GM18870 (cell line): ENCODE measurements at regions not wholly inside any gene's neighbourhood (a gene's known extent, or its start where the extent isn't known, plus 50 kb on each side); places are given as distances from the start of the nearest gene placed in this dataset.
"Not testable (repeated sequence)": the region's sequence is repeated elsewhere in the genome, so short reads cannot be mapped to it uniquely, and the experiment has no call there.

Experiments used
- ATAC-seq: cut with Tn5 transposase; IDR thresholded peaks from one replicate; pipeline ENCODE4 v1.9.1; 2021; ENCODE audit warnings: moderate library complexity; ENCODE audit not compliant: unreplicated experiment

DNA sequence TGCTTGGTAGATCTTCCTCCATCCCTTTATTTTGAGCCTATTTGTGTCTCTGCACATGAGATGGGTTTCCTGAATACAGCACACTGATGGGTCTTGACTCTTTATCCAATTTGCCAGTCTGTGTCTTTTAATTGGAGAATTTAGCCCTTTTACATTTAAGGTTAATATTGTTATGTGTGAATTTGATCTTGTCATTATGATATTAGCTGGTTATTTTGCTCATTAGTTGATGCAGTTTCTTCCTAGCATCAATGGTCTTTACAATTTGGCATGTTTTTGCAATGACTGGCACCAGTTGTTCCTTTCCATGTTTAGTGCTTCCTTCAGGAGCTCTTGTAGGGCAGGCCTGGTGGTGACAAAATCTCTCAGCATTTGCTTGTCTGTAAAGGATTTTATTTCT lies 72.4 kb downstream of the HNRNPD start:
- ATAC-seq, result not testable (repeated sequence)

GRCh38 chr4:82293304-82293703 lies 80.5 kb downstream of the HNRNPD start:
- ATAC-seq, result peak; percentile 98

GRCh38 chr4:82287720-82288119 lies 86.1 kb downstream of the HNRNPD start:
- ATAC-seq, result no peak

DNA sequence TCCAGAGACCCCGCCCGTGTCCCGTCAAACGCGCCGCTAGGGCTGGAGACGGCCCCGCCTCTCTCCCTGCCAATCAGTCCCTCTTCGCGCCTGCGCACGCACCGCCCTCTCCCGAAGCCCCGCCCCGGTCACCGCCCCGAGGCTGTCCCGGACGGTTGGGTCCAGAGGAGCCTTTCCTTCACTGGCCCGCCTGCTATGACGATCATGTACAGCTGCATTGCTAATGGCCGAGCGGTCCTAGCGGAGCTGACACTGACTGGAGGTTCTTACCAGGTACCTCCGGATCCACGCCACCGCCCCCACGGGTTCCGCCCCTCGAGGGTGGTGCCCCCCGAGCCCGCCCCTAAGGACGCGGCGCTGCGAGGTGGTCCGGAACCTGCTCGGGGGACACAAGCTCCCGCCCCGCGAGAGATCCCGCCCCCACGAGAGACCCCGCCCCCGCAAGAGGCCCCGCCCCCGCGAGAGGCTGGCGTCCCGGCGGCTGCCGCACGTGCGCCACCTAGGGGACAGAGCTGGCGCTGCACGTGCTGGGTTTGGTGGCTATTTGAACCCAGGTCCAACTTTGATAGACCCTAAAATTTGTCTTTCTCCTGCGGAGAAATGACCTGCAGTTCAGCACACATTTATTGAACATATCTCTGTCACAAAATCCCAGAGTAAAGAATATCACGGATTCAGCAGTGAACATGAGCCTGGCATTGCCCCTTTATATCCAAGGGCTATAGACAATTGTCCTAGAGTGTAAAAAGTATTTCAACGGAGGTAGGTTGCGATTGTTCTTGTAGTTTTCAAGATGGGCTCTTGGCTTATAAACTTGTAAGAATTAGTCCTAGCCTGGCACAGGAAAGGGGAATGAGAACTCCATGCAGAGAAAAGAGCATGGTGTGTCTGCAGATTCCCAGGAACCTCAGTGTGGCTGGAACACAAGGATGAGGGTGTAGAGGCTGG lies 88.7 kb downstream of the HNRNPD start:
- ATAC-seq, result peak; percentile 100

DNA sequence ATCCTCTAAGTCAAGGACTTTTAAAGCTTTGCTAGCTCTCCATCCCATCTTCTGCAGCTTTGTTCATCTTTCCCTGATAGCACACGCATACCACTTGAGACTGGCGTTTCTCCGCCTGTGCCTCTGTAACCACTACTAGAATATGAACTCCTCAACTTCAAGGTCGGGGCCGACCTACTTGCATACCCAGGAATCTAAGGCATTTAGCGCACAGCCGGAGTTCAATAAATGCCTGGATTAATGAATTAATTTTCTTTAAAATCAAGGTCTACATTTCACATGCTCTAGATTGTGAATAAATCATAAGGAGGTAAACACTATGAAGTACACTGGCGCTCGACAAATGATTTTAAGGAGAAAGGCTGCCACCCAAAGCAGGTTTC lies 89.3 kb downstream of the HNRNPD start:
- ATAC-seq, result no peak

GRCh38 chr4:82282875-82283274 lies 90.9 kb downstream of the HNRNPD start:
- no peak for ATAC-seq

DNA sequence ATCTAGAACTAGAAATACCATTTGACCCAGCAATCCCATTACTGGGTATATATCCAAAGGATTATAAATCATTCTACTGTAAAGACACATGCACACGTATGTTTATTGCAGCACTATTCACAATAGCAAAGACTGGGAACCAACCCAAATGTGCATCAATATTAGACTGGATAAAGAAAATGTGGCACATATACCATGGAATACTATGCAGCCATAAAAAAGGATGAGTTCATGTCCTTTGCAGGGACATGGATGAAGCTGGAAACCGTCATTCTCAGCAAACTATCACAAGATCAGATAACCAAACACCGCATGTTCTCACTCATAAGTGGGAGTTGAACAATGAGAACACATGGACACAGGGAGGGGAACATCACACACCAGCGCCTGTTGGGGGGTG lies 94.2 kb downstream of the HNRNPD start:
- not testable (repeated sequence) for ATAC-seq

DNA sequence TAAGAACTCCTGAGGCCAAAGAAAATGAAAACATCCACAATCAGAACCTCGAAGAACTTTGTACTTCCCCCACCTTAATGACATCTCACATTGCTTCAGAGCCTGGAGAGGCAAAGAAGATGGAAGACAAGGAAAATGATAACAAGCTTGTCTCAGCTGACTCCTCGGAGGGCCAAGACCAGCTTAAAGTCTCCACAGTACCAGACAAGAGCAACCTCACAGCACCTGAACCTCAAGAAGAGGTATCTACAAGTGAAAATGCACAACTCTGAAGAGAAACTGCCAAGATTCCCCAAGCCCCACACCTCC lies 97.5 kb downstream of the HNRNPD start:
- ATAC-seq, result no peak

DNA sequence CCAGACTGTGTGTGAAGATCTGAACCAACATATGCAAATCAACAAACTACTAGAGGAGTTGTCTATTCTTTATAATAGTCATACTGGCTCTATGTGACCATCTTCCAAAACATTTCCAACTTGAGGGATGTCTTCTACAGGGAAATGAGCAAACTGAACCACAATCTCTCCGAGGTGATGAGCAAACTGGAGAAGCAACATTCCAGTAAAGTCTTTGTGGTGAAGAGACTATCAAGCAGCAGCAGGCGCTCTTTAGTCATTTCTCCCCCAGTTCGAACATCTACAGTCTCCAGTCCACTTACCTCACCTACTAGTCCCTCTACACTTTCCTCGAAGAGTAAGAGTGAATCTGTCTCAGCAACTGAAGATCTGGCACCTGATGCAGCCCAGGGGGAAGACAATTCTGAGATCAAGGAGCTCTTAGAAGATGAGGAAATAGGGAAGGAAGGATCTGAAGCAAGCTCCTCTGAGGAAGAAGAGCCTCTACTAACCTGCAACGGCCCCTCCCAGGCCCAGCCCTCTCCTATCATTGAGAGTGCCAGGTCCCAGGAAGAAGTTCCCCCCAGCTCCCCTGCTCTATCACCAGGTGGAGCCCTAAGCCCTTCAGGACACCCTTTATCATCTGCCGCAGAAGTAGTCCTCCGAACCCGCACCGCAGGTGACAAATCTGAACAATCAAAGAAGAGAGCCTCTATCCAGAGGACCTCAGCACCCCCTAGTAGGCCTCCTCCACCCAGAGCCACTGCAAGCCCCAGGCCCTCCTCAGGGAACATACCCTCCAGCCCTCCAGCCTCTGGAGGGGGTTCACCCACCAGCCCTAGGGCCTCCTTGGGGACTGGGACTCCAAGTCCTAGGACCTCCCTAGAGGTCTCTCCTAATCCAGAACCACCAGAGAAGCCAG lies 98.1 kb downstream of the HNRNPD start:
- no peak for ATAC-seq

DNA sequence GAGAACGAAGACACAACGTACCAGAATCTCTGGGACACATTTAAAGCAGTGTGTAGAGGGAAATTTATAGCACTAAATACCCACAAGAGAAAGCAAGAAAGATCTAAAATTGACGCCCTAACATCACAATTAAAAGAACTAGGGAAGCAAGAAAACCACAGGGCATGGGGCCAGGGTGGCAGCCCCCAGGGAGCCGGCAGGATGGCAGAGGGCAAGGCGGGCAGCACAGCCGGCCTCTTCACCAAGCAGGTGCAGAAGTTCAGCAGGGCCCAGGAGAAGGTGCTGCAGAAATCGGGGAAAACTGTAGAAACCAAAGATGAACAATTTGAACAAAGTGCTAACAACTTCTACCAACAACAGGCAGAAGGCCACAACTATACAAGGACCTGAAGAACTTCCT lies 99.1 kb downstream of the HNRNPD start:
- ATAC-seq, result not testable (repeated sequence)

- ATAC-seq, result not testable (repeated sequence)
Measured at GRCh38 chr4:82272523-82272922, 101.3 kb downstream of the HNRNPD start.

DNA sequence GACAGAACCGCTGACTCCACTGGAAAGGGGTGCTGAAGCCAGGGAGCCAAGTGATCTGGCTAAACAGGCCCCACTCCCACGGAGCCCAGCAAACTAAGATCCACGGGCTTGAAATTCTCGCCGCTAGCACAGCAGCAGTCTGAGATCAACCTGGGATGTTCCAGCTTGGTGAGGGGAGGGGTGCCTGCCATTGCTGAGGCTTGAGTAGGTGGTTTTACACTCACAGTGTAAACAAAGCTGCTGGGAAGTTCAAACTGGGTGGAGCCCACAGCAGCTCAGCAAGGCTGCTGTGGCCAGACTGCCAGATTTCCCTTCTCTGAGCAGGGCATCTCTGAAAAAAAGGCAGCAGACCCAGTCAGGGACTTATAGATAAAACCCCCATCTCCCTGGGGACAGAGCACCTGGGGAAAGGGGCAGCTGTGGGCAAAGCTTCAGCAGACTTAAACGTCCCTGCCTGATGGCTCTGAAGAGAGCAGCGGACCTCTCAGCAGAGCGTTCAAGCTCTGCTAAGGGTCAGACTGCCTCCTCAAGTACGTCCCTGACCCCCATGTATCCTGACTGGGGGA lies 101.8 kb downstream of the HNRNPD start:
- not testable (repeated sequence) for ATAC-seq

- ATAC-seq, result no peak
Measured at GRCh38 chr4:82268826-82269193, 105.0 kb downstream of the HNRNPD start.

DNA sequence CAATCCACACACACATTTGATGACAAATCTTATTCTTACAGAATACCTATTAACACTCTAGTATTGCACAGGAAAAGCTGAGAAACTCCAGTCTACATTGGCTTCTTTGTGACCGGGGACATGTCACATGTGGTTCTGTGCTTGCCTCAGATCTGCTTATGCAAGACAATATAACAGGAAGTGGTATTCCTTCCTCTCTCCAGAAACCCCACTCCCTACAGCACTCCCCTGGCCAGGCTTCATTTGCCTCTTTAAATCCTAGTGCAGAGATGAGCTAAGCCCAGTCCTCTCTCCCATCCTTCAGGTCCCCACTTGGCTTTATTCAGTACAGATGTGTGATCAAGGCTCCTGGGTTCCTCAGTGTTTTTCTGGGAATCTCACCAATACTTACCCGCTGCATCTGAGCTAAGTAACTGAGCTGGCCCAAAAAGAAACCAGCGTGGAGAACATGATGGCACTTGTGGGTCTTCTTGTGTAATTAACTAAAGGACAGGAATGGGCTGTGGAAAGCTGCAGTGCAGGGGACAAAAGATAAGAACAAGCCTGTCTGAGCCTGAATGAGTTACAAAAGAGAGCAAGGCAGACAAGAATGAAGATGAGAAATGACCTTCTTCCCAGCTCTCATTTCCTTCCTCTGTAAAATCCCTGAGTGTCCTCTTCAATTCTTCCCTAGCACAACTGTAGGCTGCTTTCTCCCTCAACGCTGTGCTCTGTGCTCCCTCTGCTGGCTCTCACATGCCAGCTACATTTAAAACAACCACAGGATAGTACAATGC lies 105.6 kb downstream of the HNRNPD start:
- peak; percentile 86 for ATAC-seq

GRCh38 chr4:82267506-82267905 lies 106.3 kb downstream of the HNRNPD start:
- no peak for ATAC-seq

- ATAC-seq, result no peak
Measured at GRCh38 chr4:82266345-82266744, 107.4 kb downstream of the HNRNPD start.

- no peak for ATAC-seq
Measured at GRCh38 chr4:82261084-82261483, 112.7 kb downstream of the HNRNPD start.

GRCh38 chr4:82260632-82261031 lies 113.2 kb downstream of the HNRNPD start:
- ATAC-seq, result no peak

DNA sequence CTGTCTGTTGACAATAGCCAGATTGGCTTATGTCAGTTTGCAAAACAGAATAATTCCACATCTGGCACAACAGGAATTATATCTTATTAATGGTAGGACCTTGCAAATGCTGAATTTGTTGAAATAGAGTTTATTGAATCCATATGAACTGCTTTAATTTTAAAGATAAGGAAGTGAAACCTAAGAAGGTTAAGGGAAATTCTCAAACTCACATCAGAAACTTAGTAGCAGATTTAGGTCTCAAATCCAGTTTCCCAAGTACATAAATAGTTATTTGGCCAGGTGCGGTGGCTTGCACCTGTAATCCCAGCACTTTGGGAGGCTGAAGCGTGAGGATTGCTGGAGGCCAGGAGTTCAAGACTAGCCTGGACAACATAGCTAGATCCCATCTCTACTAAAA lies 117.1 kb downstream of the HNRNPD start:
- no peak for ATAC-seq

GRCh38 chr4:82255657-82256056 lies 118.1 kb downstream of the HNRNPD start:
- no peak for ATAC-seq
